Prostate gland (tissue), 2 donors: ENCODE measurements at regions not wholly inside any gene's neighbourhood (a gene's known extent, or its start where the extent isn't known, plus 50 kb on each side); places are given as distances from the start of the nearest gene placed in this dataset.

Experiments
- DNase-seq: peaks from one replicate; pipeline ENCODE4 v3.0.0-alpha.2; 2019; ENCODE audit warnings: low spot score
- H3K27ac ChIP-seq, 2 donors: fragments of 200-600 bp; sonication (generic); 2 replicates each; pipeline ENCODE4 v1.5.1; 2017 to 2019
- H3K27me3 ChIP-seq: fragments of 200-600 bp; sonication (generic); replicated peaks from 2 replicates; pipeline ENCODE4 v1.5.1; 2019; ENCODE audit not compliant: insufficient read depth
- H3K36me3 ChIP-seq, 2 donors: fragments of 200-600 bp; sonication (generic); 1 replicate in 1 of 2; 2 replicates in 1 of 2; pipeline versions ENCODE4 v1.5.1 to v1.8.1; 2017 to 2019
- H3K4me1 ChIP-seq: fragments of 200-600 bp; sonication (generic); replicated peaks from 2 replicates; pipeline ENCODE4 v1.5.1; 2019
- H3K4me3 ChIP-seq, 2 donors: fragments of 200-600 bp; sonication (generic); 2 replicates each; pipeline ENCODE4 v1.5.1; 2017 to 2019
- H3K9me3 ChIP-seq: fragments of 200-600 bp; sonication (generic); 2 replicates; pipeline ENCODE4 v1.5.1; 2017
- CTCF ChIP-seq, 4 experiments: fragments of 200-600 bp in 2 of 4; fragments of 450-650 bp in 2 of 4; sonication (generic) in 2 of 4; IDR thresholded peaks; 1 replicate in 3 of 4; 2 replicates in 1 of 4; pipeline ENCODE4 v1.5.1; 2016 to 2019; ENCODE audit warnings: antibody characterized with exemption in 4 of 4, mild to moderate bottlenecking in 2 of 4, moderate library complexity in 2 of 4
- POLR2A ChIP-seq: fragments of 450-650 bp; IDR thresholded peaks from one replicate; pipeline ENCODE4 v1.6.1; 2016; ENCODE audit warnings: antibody characterized with exemption, mild to moderate bottlenecking
- POLR2AphosphoS5 ChIP-seq: sonication (generic); formaldehyde crosslinking; IDR thresholded peaks from one replicate; pipeline ENCODE4 v1.6.1; 2017; ENCODE audit warnings: antibody characterized with exemption
- WGBS: methylation state at CpG from one replicate; pipeline ENCODE4 v1.1.5; 2018; 5-methylcytosine and 5-hydroxymethylcytosine counted together
- intact Hi-C: fragments of 100-400 bp; cut with DNase I; formaldehyde crosslinking; loops from one replicate; pipeline ENCODE4 v1.14.2; 2022

- intact Hi-C loops: no loop called here
- H3K4me1 ChIP-seq: no peaks in the 10 kb centered on the region
- TF ChIP-seq CTCF (IDR thresholded peaks at IDR 0.05) (no peak), POLR2A (no peak), POLR2AphosphoS5 (no peak)
- H3K36me3 ChIP-seq: no peaks in the 10 kb centered on the region
- no peaks in the 10 kb centered on the region for H3K27me3 ChIP-seq
- H3K4me3 ChIP-seq: no peak overlapping the region
- DNase-seq: no peak
- no peak overlapping the region for H3K27ac ChIP-seq
- H3K9me3 ChIP-seq: no peaks in the 10 kb centered on the region
- 57% methylated on average over 1 of the region's 1 CpG for WGBS
These were observed 258.1 kb upstream of the BMP2 start for GRCh38 chr20:6509374-6509773.

- Histone ChIP-seq H3K27me3 (no peaks in the 10 kb centered on the region), H3K4me3 (no peak overlapping the region), H3K36me3 (no peaks in the 10 kb centered on the region), H3K27ac (no peak overlapping the region), H3K4me1 (no peaks in the 10 kb centered on the region), H3K9me3 (no peaks in the 10 kb centered on the region)
- WGBS: 82% methylated on average over 3 of the region's 3 CpGs
- TF ChIP-seq POLR2AphosphoS5: no peak
- TF ChIP-seq CTCF (IDR thresholded peaks at IDR 0.05): no peak
- TF ChIP-seq POLR2A: no peak
- intact Hi-C loops: no loop called here
- DNase-seq: no peak
These were observed 260.6 kb upstream of the BMP2 start for GRCh38 chr20:6506906-6507305.

GRCh38 chr20:6504826-6505225, 262.7 kb upstream of the BMP2 start:
- Histone ChIP-seq H3K4me3 (no peak overlapping the region), H3K9me3 (no peaks in the 10 kb centered on the region), H3K36me3 (no peaks in the 10 kb centered on the region), H3K4me1 (no peaks in the 10 kb centered on the region), H3K27ac (no peak overlapping the region), H3K27me3 (no peaks in the 10 kb centered on the region)
- TF ChIP-seq CTCF (IDR thresholded peaks at IDR 0.05) (no peak), POLR2AphosphoS5 (no peak), POLR2A (no peak)
- DNase-seq: no peak
- WGBS: 87% methylated on average over 7 of the region's 7 CpGs
- intact Hi-C loops: no loop called here

- H3K4me3 ChIP-seq: no peak overlapping the region
- TF ChIP-seq CTCF (IDR thresholded peaks at IDR 0.05) (no peak), POLR2A (no peak), POLR2AphosphoS5 (no peak)
- intact Hi-C loops: no loop called here
- H3K9me3 ChIP-seq: no peaks in the 10 kb centered on the region
- H3K36me3 ChIP-seq: no peaks in the 10 kb centered on the region
- no peaks in the 10 kb centered on the region for H3K4me1 ChIP-seq
- no peaks in the 10 kb centered on the region for H3K27me3 ChIP-seq
- DNase-seq: no peak
- H3K27ac ChIP-seq: no peak overlapping the region
- WGBS: 49% methylated on average over 2 of the region's 2 CpGs
These were observed 263.3 kb upstream of the BMP2 start for GRCh38 chr20:6504179-6504578.

- H3K27me3 ChIP-seq: no peaks in the 10 kb centered on the region
- no peak overlapping the region for H3K27ac ChIP-seq
- intact Hi-C loops: no loop called here
- no peak for TF ChIP-seq CTCF (IDR thresholded peaks at IDR 0.05)
- no peak for TF ChIP-seq POLR2AphosphoS5
- no peak for TF ChIP-seq POLR2A
- DNase-seq: no peak
- no peaks in the 10 kb centered on the region for H3K9me3 ChIP-seq
- H3K36me3 ChIP-seq: no peaks in the 10 kb centered on the region
- no peaks in the 10 kb centered on the region for H3K4me1 ChIP-seq
- 95% methylated on average over 2 of the region's 2 CpGs for WGBS
- no peak overlapping the region for H3K4me3 ChIP-seq
These were observed 264.5 kb upstream of the BMP2 start for GRCh38 chr20:6502999-6503398.
